ENCODE measurements at regions not wholly inside any gene's neighbourhood (a gene's known extent, or its start where the extent isn't known, plus 50 kb on each side); places are given as distances from the start of the nearest gene placed in this dataset.

- Histone ChIP-seq H4K8ac (ENCODE audit: extremely low read depth, insufficient read depth, low read length) (no peak overlapping the region), H4K20me1 (replicated peaks in 1 of 2; ENCODE audit: control insufficient read depth in 1 of 2, insufficient read depth in 2 of 2, low read length in 2 of 2) (no peaks in the 10 kb centered on the region), H2BK12ac (ENCODE audit: low read depth, low read length) (no peak overlapping the region), H4K91ac (replicated peaks; ENCODE audit: insufficient read length, low read length) (no peak overlapping the region), H2BK120ac (replicated peaks; ENCODE audit: low read depth, low read length) (no peak overlapping the region), H3K14ac (ENCODE audit: insufficient read length) (no peak overlapping the region), H4K5ac (ENCODE audit: insufficient read length, low read depth, low read length) (no peak overlapping the region), H3K79me1 (ENCODE audit: low read depth, low read length) (no peaks in the 10 kb centered on the region), H3K9me3 (ENCODE audit: insufficient read depth in 2 of 2, low read depth in 1 of 2, low read length in 1 of 2) (peaks cover 1 to 6% of the 10 kb centered on the region in 2 experiments; a peak in 3 of 4 replicates), H3K4ac (replicated peaks; ENCODE audit: insufficient read length, low read depth, low read length) (no peak overlapping the region), H2BK15ac (ENCODE audit: low read length) (no peak overlapping the region), H2BK5ac (ENCODE audit: low read depth, low read length) (no peak overlapping the region), H3K9ac (replicated peaks in 1 of 4; ENCODE audit: extremely low read depth in 1 of 4, low read depth in 3 of 4, low read length in 3 of 4) (no peak overlapping the region), H3K56ac (replicated peaks; ENCODE audit: insufficient read length, low read depth, low read length) (no peak overlapping the region), H3K23me2 (ENCODE audit: low read depth, low read length) (no peaks in the 10 kb centered on the region), H3K27ac (ENCODE audit: low read depth, low read length) (no peak overlapping the region), H3K4me2 (ENCODE audit: insufficient read depth in 1 of 2, low read depth in 2 of 2, low read length in 2 of 2) (no peak overlapping the region), H2AFZ (ENCODE audit: low read length) (peak overlapping the region; percentile 89), H3K18ac (ENCODE audit: extremely low read depth, low read length) (no peak overlapping the region), H3K4me1 (replicated peaks in 1 of 4; ENCODE audit: control insufficient read depth in 3 of 4, insufficient read depth in 4 of 4, low read length in 3 of 4) (peaks cover 0 to 3% (median 1%) of the 10 kb centered on the region in 4 experiments; a peak in 1 of 7 replicates), H3K27me3 (replicated peaks in 1 of 4; ENCODE audit: control insufficient read depth in 3 of 4, extremely low read depth in 1 of 4, insufficient read depth in 3 of 4, low read length in 3 of 4) (no peaks in the 10 kb centered on the region), H3K79me2 (ENCODE audit: control insufficient read depth in 1 of 2, insufficient read depth in 2 of 2, low read length in 2 of 2) (no peaks in the 10 kb centered on the region), H3K4me3 (ENCODE audit: extremely low read depth in 1 of 4, insufficient read depth in 2 of 4, low read depth in 3 of 4, low read length in 4 of 4) (no peak overlapping the region), H2BK20ac (ENCODE audit: low read length) (no peak overlapping the region), H3K23ac (ENCODE audit: insufficient read length) (no peak overlapping the region), H2AK5ac (ENCODE audit: low read depth, low read length) (no peak overlapping the region), H3K36me3 (ENCODE audit: control insufficient read depth in 2 of 4, insufficient read depth in 4 of 4, low read length in 3 of 4) (peaks cover 0 to under 1% (median 0%) of the 10 kb centered on the region in 4 experiments; a peak in 1 of 8 replicates)
- DNase-seq (ENCODE audit: low read depth in 1 of 2, low spot score in 2 of 2) = no peak
- ChIA-PET CTCF (ENCODE audit: partially characterized antibody) (interaction anchor here (0.6 to 4.0 kb wide), 44 partner anchors 9 to 830 kb away, joined by 3 to 15 read pairs (median 4); no protein-coding TSS in a partner anchor), POLR2A (ENCODE audit: partially characterized antibody) (no interaction called here)
- peak; percentile 62 for FAIRE-seq
- 80% methylated on average over 8 of the region's 8 CpGs; no CpG with 5 or more reads in 1 of the 2 experiments for WGBS, 2 experiments (ENCODE audit: extremely low coverage in 1 of 2, insufficient coverage in 1 of 2, insufficient read length in 1 of 2, insufficient replicate concordance in 2 of 2, low coverage in 1 of 2, low lambda C conversion rate in 2 of 2, missing lambda C conversion rate in 1 of 2)
- TF ChIP-seq BACH1 (IDR thresholded peaks at IDR 0.05; ENCODE audit: low read length) (no peak), RAD21 (IDR thresholded peaks at IDR 0.05 in 1 of 2, conservative IDR thresholded peaks at IDR 0.05 in 1 of 2; ENCODE audit: low read depth in 2 of 2, low read length in 2 of 2) (peak; percentile 75 to 80), ATF2 (IDR thresholded peaks at IDR 0.05; ENCODE audit: low read length) (no peak), CBX8 (IDR thresholded peaks at IDR 0.05; ENCODE audit: borderline replicate concordance, low read depth, low read length) (no peak), CEBPB (IDR thresholded peaks at IDR 0.05; ENCODE audit: low read depth, low read length) (no peak), POLR2AphosphoS5 (IDR thresholded peaks at IDR 0.05; ENCODE audit: low read depth, low read length) (no peak), PHF8 (conservative IDR thresholded peaks at IDR 0.05; ENCODE audit: low read depth, low read length) (no peak), TAF1 (IDR thresholded peaks at IDR 0.05; ENCODE audit: low read depth, low read length) (no peak), CTCF (IDR thresholded peaks at IDR 0.05; ENCODE audit: control extremely low read depth in 1 of 3, insufficient read depth in 1 of 3, low read depth in 1 of 3, low read length in 3 of 3) (peak in 2 of 3 experiments; percentile 54 to 63; a peak in 3 of 4 replicates)
Observed at GRCh38 chr14:22226381-22226780, 362.6 kb downstream of the DAD1 start.
